K562 (cell line): ENCODE measurements at regions not wholly inside any gene's neighbourhood (a gene's known extent, or its start where the extent isn't known, plus 50 kb on each side); places are given as distances from the start of the nearest gene placed in this dataset.

Source experiments
- E2F8 ChIP-seq: fragments of 450-650 bp; IDR thresholded peaks from 2 replicates; pipeline ENCODE4 v1.7.1; 2018; ENCODE audit warnings: mild to moderate bottlenecking, low read depth; ENCODE audit not compliant: partially characterized antibody
- GTF2F1 ChIP-seq: IDR thresholded peaks from 2 replicates; pipeline ENCODE4 v1.6.1; 2011; ENCODE audit warnings: low read depth, low read length, improper control_type of control experiment
- HMGN3 ChIP-seq: IDR thresholded peaks from 2 replicates; pipeline ENCODE4 v1.6.1; 2011; ENCODE audit warnings: borderline replicate concordance, low read depth, mild to moderate bottlenecking, mixed read lengths, low read length; ENCODE audit not compliant: insufficient read length; ENCODE audit errors: extremely low read depth
- KLF13 ChIP-seq: fragments of 450-650 bp; IDR thresholded peaks from 2 replicates; pipeline ENCODE4 v1.6.1; 2016; ENCODE audit warnings: missing genetic modification characterization, low read depth, mild to moderate bottlenecking, missing compliant biosample characterization, moderate library complexity, borderline replicate concordance
- NR0B1 ChIP-seq: fragments of 450-650 bp; IDR thresholded peaks from one replicate; pipeline ENCODE4 v1.6.1; 2018; ENCODE audit warnings: mild to moderate bottlenecking, moderate library complexity; ENCODE audit not compliant: partially characterized antibody
- TFE3 ChIP-seq: fragments of 450-650 bp; formaldehyde crosslinking; IDR thresholded peaks from 2 replicates; pipeline ENCODE4 v1.4.0; 2020; ENCODE audit warnings: mild to moderate bottlenecking, mixed read lengths
- ZBTB7A ChIP-seq: IDR thresholded peaks from 2 replicates; pipeline ENCODE4 v1.6.1; 2011; ENCODE audit warnings: low read depth, mild to moderate bottlenecking, low read length, moderate library complexity, borderline replicate concordance; ENCODE audit not compliant: control insufficient read depth
- ZNF133 ChIP-seq: fragments of 250-450 bp; sonication (Bioruptor Pico); IDR thresholded peaks from 2 replicates; pipeline ENCODE4 v1.4.0; 2020; ENCODE audit warnings: mild to moderate bottlenecking
- ZNF511 ChIP-seq: sonication (generic); formaldehyde crosslinking; IDR thresholded peaks from 2 replicates; pipeline ENCODE4 v1.8.0; 2022; ENCODE audit warnings: mild to moderate bottlenecking, missing genetic modification reagents
- ZNF778 ChIP-seq: fragments of 450-650 bp; formaldehyde crosslinking; IDR thresholded peaks from 2 replicates; pipeline ENCODE4 v1.4.0; 2020; ENCODE audit warnings: mild to moderate bottlenecking, moderate library complexity

GRCh38 chr22:22033803-22034468 is 51.3 kb upstream of the TOP3B start (continued):
- TF ChIP-seq GTF2F1 (no peak), E2F8 (no peak), ZNF511 (CRISPR knock-in tag) (0 out of 2 replicates have a peak, but pooled peaks have one; percentile 18), ZBTB7A (0 out of 2 replicates have a peak, but pooled peaks have one; percentile 21), ZNF778 (CRISPR knock-in tag) (no peak), ZNF133 (CRISPR knock-in tag) (no peak), NR0B1 (no peak), KLF13 (no peak), TFE3 (peak; percentile 11), HMGN3 (no peak)
